CD14-positive monocyte (primary cell): ENCODE measurements at regions not wholly inside any gene's neighbourhood (a gene's known extent, or its start where the extent isn't known, plus 50 kb on each side); places are given as distances from the start of the nearest gene placed in this dataset.

Experiments used
- DNase-seq, 3 donors: peaks; one replicate each; pipeline ENCODE4 v3.0.0-alpha.2; 2011 to 2022
- H2AFZ ChIP-seq: 2 replicates; pipeline ENCODE4 v1.6.0; 2012; ENCODE audit warnings: mild to moderate bottlenecking, low read depth, low read length, inconsistent platforms; ENCODE audit not compliant: insufficient read depth, poor library complexity, severe bottlenecking
- H3K27ac ChIP-seq, 2 donors: 1 replicate in 1 of 2; 2 replicates in 1 of 2; pipeline ENCODE4 v1.5.1; 2012 to 2013; ENCODE audit warnings: low read length in 2 of 2, control low read depth in 1 of 2, inconsistent platforms in 1 of 2, low read depth in 1 of 2, mild to moderate bottlenecking in 1 of 2
- H3K27me3 ChIP-seq, 2 donors: one replicate each; pipeline versions ENCODE4 v1.6.0 to v1.6.1; 2011 to 2013; ENCODE audit warnings: low read length in 2 of 2; ENCODE audit not compliant: control insufficient read depth in 2 of 2, insufficient read depth in 2 of 2
- H3K36me3 ChIP-seq, 2 donors: replicated peaks in 1 of 2; 1 replicate in 1 of 2; 2 replicates in 1 of 2; pipeline versions ENCODE4 v1.5.1 to v1.6.1; 2012 to 2013; ENCODE audit warnings: low read length in 2 of 2, control low read depth in 1 of 2, inconsistent platforms in 1 of 2, mild to moderate bottlenecking in 1 of 2; ENCODE audit not compliant: insufficient read depth in 2 of 2, control insufficient read depth in 1 of 2
- H3K4me1 ChIP-seq, 2 donors: 1 replicate in 1 of 2; 2 replicates in 1 of 2; pipeline versions ENCODE4 v1.5.1 to v1.6.1; 2012 to 2013; ENCODE audit warnings: low read length in 2 of 2, control low read depth in 1 of 2, inconsistent platforms in 1 of 2, mild to moderate bottlenecking in 1 of 2, moderate library complexity in 1 of 2; ENCODE audit not compliant: insufficient read depth in 2 of 2, control insufficient read depth in 1 of 2
- H3K4me2 ChIP-seq: replicated peaks from 2 replicates; pipeline ENCODE3; 2012; ENCODE audit warnings: low read length, moderate library complexity, mild to moderate bottlenecking; ENCODE audit not compliant: poor library complexity, severe bottlenecking; ENCODE audit errors: extremely low read depth
- H3K4me3 ChIP-seq, 3 experiments: fragments of 200-600 bp in 1 of 3; sonication (generic) in 1 of 3; replicated peaks in 1 of 3; 1 replicate in 2 of 3; 2 replicates in 1 of 3; pipeline ENCODE4 v1.5.1; 2011 to 2013; ENCODE audit warnings: low read length in 3 of 3, mild to moderate bottlenecking in 3 of 3, control low read depth in 2 of 3, low read depth in 2 of 3, inconsistent platforms in 1 of 3, moderate library complexity in 1 of 3
- H3K79me2 ChIP-seq: 2 replicates; pipeline ENCODE4 v1.6.0; 2012; ENCODE audit warnings: mild to moderate bottlenecking, control low read depth, inconsistent platforms, low read length, moderate library complexity; ENCODE audit not compliant: insufficient read depth
- H3K9ac ChIP-seq: 2 replicates; pipeline ENCODE4 v1.6.0; 2017; ENCODE audit warnings: low read length, mild to moderate bottlenecking; ENCODE audit not compliant: insufficient read depth, poor library complexity, severe bottlenecking
- H3K9me3 ChIP-seq, 2 donors: replicated peaks in 1 of 2; 1 replicate in 1 of 2; 2 replicates in 1 of 2; pipeline versions ENCODE4 v1.5.1 to v1.6.1; 2012 to 2013; ENCODE audit warnings: low read length in 2 of 2, control low read depth in 1 of 2; ENCODE audit not compliant: control insufficient read depth in 1 of 2, insufficient read depth in 1 of 2
- H4K20me1 ChIP-seq: 2 replicates; pipeline ENCODE4 v1.6.0; 2012; ENCODE audit warnings: mild to moderate bottlenecking, low read length, control low read depth, moderate library complexity; ENCODE audit not compliant: insufficient read depth
- H3K27ac Mint-ChIP-seq, 7 donors: one replicate each; pipeline ENCODE4 v1.8.0; 2020; ENCODE audit warnings: mild to moderate bottlenecking in 7 of 7, mixed read lengths in 7 of 7, moderate library complexity in 6 of 7, inconsistent platforms in 2 of 7
- H3K27me3 Mint-ChIP-seq, 3 donors: one replicate each; pipeline ENCODE4 v1.8.0; 2021 to 2022; ENCODE audit warnings: low read depth in 3 of 3, mild to moderate bottlenecking in 3 of 3, mixed read lengths in 3 of 3, moderate library complexity in 3 of 3, inconsistent platforms in 1 of 3
- H3K36me3 Mint-ChIP-seq, 2 donors: one replicate each; pipeline ENCODE4 v1.8.0; 2020; ENCODE audit warnings: mixed read lengths in 2 of 2, inconsistent platforms in 1 of 2, mild to moderate bottlenecking in 1 of 2
- H3K4me1 Mint-ChIP-seq: one replicate; pipeline ENCODE4 v1.8.0; 2020; ENCODE audit warnings: mild to moderate bottlenecking, mixed read lengths
- H3K4me3 Mint-ChIP-seq, 2 donors: one replicate each; pipeline ENCODE4 v1.8.0; 2020; ENCODE audit warnings: mild to moderate bottlenecking in 2 of 2, mixed read lengths in 2 of 2, moderate library complexity in 1 of 2
- H3K9me3 Mint-ChIP-seq, 7 donors: one replicate each; pipeline ENCODE4 v1.8.0; 2020 to 2022; ENCODE audit warnings: mixed read lengths in 7 of 7, mild to moderate bottlenecking in 6 of 7, moderate library complexity in 6 of 7, inconsistent platforms in 2 of 7
- CTCF ChIP-seq: fragments of 200-600 bp; IDR thresholded peaks from one replicate; pipeline ENCODE4 v1.8.0; 2022; ENCODE audit warnings: antibody characterized with exemption, mild to moderate bottlenecking
- WGBS: methylation state at CpG from one replicate; pipeline ENCODE4 v1.1.5; 2013; ENCODE audit warnings: missing lambda C conversion rate; ENCODE audit not compliant: insufficient coverage; 5-methylcytosine and 5-hydroxymethylcytosine counted together
- intact Hi-C, 2 donors: fragments of 100-400 bp; cut with micrococcal nuclease; formaldehyde crosslinking; loops; one replicate each; pipeline versions ENCODE4 v1.15.0 to v1.15.1; 2023

GRCh38 chr16:73976644-73977043 is 320.0 kb upstream of the PSMD7 start:
- Mint-ChIP-seq H3K27ac (no peak overlapping the region), H3K9me3 (peaks cover 2 to 12% (median 4%) of the 10 kb centered on the region in 7 donors)

GRCh38 chr16:73973174-73973573 is 323.4 kb upstream of the PSMD7 start:
- Histone ChIP-seq H3K27ac (no peak overlapping the region), H3K9ac (no peak overlapping the region), H3K36me3 (no peaks in the 10 kb centered on the region), H3K27me3 (no peaks in the 10 kb centered on the region), H3K4me2 (no peak overlapping the region), H3K79me2 (no peaks in the 10 kb centered on the region), H3K9me3 (no peaks in the 10 kb centered on the region), H3K4me1 (no peaks in the 10 kb centered on the region), H2AFZ (no peak overlapping the region), H4K20me1 (no peaks in the 10 kb centered on the region), H3K4me3 (no peak overlapping the region)
- H3K9me3 Mint-ChIP-seq, result peaks cover 2 to 5% (median 3%) of the 10 kb centered on the region in 7 donors
- no peak for DNase-seq
- H3K27me3 Mint-ChIP-seq, result peaks cover 1 to 3% (median 3%) of the 10 kb centered on the region in 3 donors
- no peaks in the 10 kb centered on the region for H3K36me3 Mint-ChIP-seq
- H3K27ac Mint-ChIP-seq, result no peak overlapping the region
- 100% methylated on average over 2 of the region's 4 CpGs for WGBS
- intact Hi-C loops, result no loop called here
- no peak for TF ChIP-seq CTCF
- no peak overlapping the region for H3K4me3 Mint-ChIP-seq
- no peaks in the 10 kb centered on the region for H3K4me1 Mint-ChIP-seq

More at GRCh38 chr16:73976644-73977043, 320.0 kb upstream of the PSMD7 start:
- H3K27me3 Mint-ChIP-seq, result peaks cover 0 to 3% (median 1%) of the 10 kb centered on the region in 3 donors
- H3K4me2 ChIP-seq, result no peak overlapping the region
- H3K4me1 ChIP-seq, result no peaks in the 10 kb centered on the region
- no peaks in the 10 kb centered on the region for H3K36me3 ChIP-seq
- no peaks in the 10 kb centered on the region for H3K79me2 ChIP-seq
- H3K36me3 Mint-ChIP-seq, result no peaks in the 10 kb centered on the region
- peaks cover 3 to 4% of the 10 kb centered on the region in 2 donors for H3K9me3 ChIP-seq
- no peak overlapping the region for H3K27ac ChIP-seq
- H3K4me3 ChIP-seq, result no peak overlapping the region
- H3K27me3 ChIP-seq, result no peaks in the 10 kb centered on the region
- intact Hi-C loops, result no loop called here
- WGBS, result no CpG with 5 or more reads among the region's 3 CpGs
- H3K4me3 Mint-ChIP-seq, result no peak overlapping the region
- H4K20me1 ChIP-seq, result no peaks in the 10 kb centered on the region
- DNase-seq, result no peak
- H3K4me1 Mint-ChIP-seq, result no peaks in the 10 kb centered on the region
- no peak overlapping the region for H2AFZ ChIP-seq
- H3K9ac ChIP-seq, result no peak overlapping the region
- no peak for TF ChIP-seq CTCF
